ENCODE measurements at regions not wholly inside any gene's neighbourhood (a gene's known extent, or its start where the extent isn't known, plus 50 kb on each side); places are given as distances from the start of the nearest gene placed in this dataset.

GRCh38 chr2:111698089-111698488, 185.9 kb downstream of the ANAPC1 start:
- dilution Hi-C loops (cut with MboI; ENCODE audit: extremely low pct_ligation_motif_present, low sequenced_read_pairs) (no loop called here), intact Hi-C loops (cut with micrococcal nuclease) (loop anchor here (2.0 kb wide), 1 partner anchor 581 kb away; no protein-coding TSS in a partner anchor)
- H3K36me3 ChIP-seq (ENCODE audit: control insufficient read depth in 2 of 2, extremely low read depth in 1 of 2, insufficient read depth in 2 of 2, low read length in 2 of 2), result no peaks in the 10 kb centered on the region
- peak overlapping the region; percentile 26 for H2AFZ ChIP-seq (ENCODE audit: low read depth, low read length)
- no peaks in the 10 kb centered on the region for H3K27me3 ChIP-seq (ENCODE audit: control insufficient read depth in 2 of 2, insufficient read depth in 2 of 2, low read length in 2 of 2)
- no peaks in the 10 kb centered on the region for H3K9me3 ChIP-seq (replicated peaks; ENCODE audit: control insufficient read depth, insufficient read depth, low read length)
- peak overlapping the region; percentile 35 for H3K27ac ChIP-seq (ENCODE audit: insufficient read depth, low read depth, low read length)
- no peak overlapping the region for H3K4me3 ChIP-seq (replicated peaks in 1 of 3; ENCODE audit: insufficient read depth in 1 of 3, low read depth in 1 of 3, low read length in 3 of 3)
- no peaks in the 10 kb centered on the region for H3K79me2 ChIP-seq (ENCODE audit: control insufficient read depth, insufficient read depth, low read length)
- no peak overlapping the region for H3K9ac ChIP-seq (replicated peaks; ENCODE audit: extremely low read depth, insufficient read depth, low read length)
- no peak overlapping the region for H3K4me2 ChIP-seq (ENCODE audit: insufficient read depth, low read length)
- DNase-seq (ENCODE audit: low read depth, low spot score), result no peak
- FAIRE-seq, result no peak
- peaks cover 39% of the 10 kb centered on the region for H3K4me1 ChIP-seq (ENCODE audit: control insufficient read depth, extremely low read depth, insufficient read depth, low read length)
- no TSS peak for BruUV-seq (replicated peaks)
- ChIA-PET POLR2A (interaction anchor here (0.6 to 1.4 kb wide), 2 partner anchors 45 to 577 kb away, joined by 3 to 8 read pairs; partner anchors contain the start of gene BCL2L11), CTCF (interaction anchor here (0.6 to 3.3 kb wide), 4 partner anchors 10 to 885 kb away, joined by 3 to 20 read pairs (median 6); no protein-coding TSS in a partner anchor)
- TF ChIP-seq JUN (IDR thresholded peaks at IDR 0.05; ENCODE audit: borderline replicate concordance, insufficient read depth, insufficient read length, low read depth), result no peak
- no peak for TF ChIP-seq POLR2AphosphoS5 (IDR thresholded peaks at IDR 0.05; ENCODE audit: insufficient read depth, low read depth, low read length)
- TF ChIP-seq, protein P1, sequence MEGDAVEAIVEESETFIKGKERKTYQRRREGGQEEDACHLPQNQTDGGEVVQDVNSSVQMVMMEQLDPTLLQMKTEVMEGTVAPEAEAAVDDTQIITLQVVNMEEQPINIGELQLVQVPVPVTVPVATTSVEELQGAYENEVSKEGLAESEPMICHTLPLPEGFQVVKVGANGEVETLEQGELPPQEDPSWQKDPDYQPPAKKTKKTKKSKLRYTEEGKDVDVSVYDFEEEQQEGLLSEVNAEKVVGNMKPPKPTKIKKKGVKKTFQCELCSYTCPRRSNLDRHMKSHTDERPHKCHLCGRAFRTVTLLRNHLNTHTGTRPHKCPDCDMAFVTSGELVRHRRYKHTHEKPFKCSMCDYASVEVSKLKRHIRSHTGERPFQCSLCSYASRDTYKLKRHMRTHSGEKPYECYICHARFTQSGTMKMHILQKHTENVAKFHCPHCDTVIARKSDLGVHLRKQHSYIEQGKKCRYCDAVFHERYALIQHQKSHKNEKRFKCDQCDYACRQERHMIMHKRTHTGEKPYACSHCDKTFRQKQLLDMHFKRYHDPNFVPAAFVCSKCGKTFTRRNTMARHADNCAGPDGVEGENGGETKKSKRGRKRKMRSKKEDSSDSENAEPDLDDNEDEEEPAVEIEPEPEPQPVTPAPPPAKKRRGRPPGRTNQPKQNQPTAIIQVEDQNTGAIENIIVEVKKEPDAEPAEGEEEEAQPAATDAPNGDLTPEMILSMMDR (IDR thresholded peaks at IDR 0.05; ENCODE audit: extremely low read depth in 1 of 2, insufficient read depth in 1 of 2, low read depth in 1 of 2, low read length in 2 of 2), result no peak
- TF ChIP-seq, protein P2, sequence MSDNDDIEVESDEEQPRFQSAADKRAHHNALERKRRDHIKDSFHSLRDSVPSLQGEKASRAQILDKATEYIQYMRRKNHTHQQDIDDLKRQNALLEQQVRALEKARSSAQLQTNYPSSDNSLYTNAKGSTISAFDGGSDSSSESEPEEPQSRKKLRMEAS (IDR thresholded peaks at IDR 0.05; ENCODE audit: insufficient read depth, insufficient read length), result no peak
- no peak for TF ChIP-seq POLR2A (IDR thresholded peaks at IDR 0.05; ENCODE audit: low read depth, low read length)
- TF ChIP-seq MYC (IDR thresholded peaks at IDR 0.05; ENCODE audit: low read depth, low read length), result no peak
- TF ChIP-seq FOS (IDR thresholded peaks at IDR 0.05; ENCODE audit: borderline replicate concordance, insufficient read depth, low read length), result no peak
- no peak for TF ChIP-seq GATA2 (IDR thresholded peaks at IDR 0.05; ENCODE audit: insufficient read depth, insufficient read length, low read depth, low read length)
- TF ChIP-seq EZH2 (IDR thresholded peaks at IDR 0.05; ENCODE audit: borderline replicate concordance, low read depth, low read length, severe bottlenecking), result no peak
- no peaks in the 10 kb centered on the region for H3K9me1 ChIP-seq (replicated peaks; ENCODE audit: control insufficient read depth, extremely low read depth, insufficient read depth, low read length)
- no peaks in the 10 kb centered on the region for H4K20me1 ChIP-seq (replicated peaks; ENCODE audit: control insufficient read depth, extremely low read depth, insufficient read depth, low read length)
